ENCODE measurements at regions not wholly inside any gene's neighbourhood (a gene's known extent, or its start where the extent isn't known, plus 50 kb on each side); places are given as distances from the start of the nearest gene placed in this dataset.

GRCh38 chr3:157871248-157871647 is 235.0 kb downstream of the SHOX2 start:
- Histone ChIP-seq H3K36me3 (ENCODE audit: control insufficient read depth, insufficient read depth, low read length) (no peaks in the 10 kb centered on the region), H3K27me3 (ENCODE audit: control insufficient read depth, insufficient read depth, low read length) (no peaks in the 10 kb centered on the region), H3K4me3 (ENCODE audit: low read depth, low read length) (no peak overlapping the region)
- DNase-seq (ENCODE audit: low read depth), result no peak
- CTCF ChIA-PET, result interaction anchor here (0.6 to 0.8 kb wide), 2 partner anchors 11 to 49 kb away, joined by 3 to 7 read pairs; no protein-coding TSS in a partner anchor
- POLR2A ChIA-PET, result no interaction called here
- TF ChIP-seq CTCF (IDR thresholded peaks at IDR 0.05; ENCODE audit: insufficient read depth, low read depth, low read length), result no peak

GRCh38 chr3:157868946-157869345 is 237.3 kb downstream of the SHOX2 start:
- ChIA-PET POLR2A (no interaction called here), CTCF (no interaction called here)
- H3K36me3 ChIP-seq (ENCODE audit: control insufficient read depth, insufficient read depth, low read length), result no peaks in the 10 kb centered on the region
- no peak for DNase-seq (ENCODE audit: low read depth)
- H3K27me3 ChIP-seq (ENCODE audit: control insufficient read depth, insufficient read depth, low read length), result no peaks in the 10 kb centered on the region
- TF ChIP-seq CTCF (IDR thresholded peaks at IDR 0.05; ENCODE audit: insufficient read depth, low read depth, low read length), result no peak
- H3K4me3 ChIP-seq (ENCODE audit: low read depth, low read length), result no peak overlapping the region

GRCh38 chr3:157868196-157868595 is 238.0 kb downstream of the SHOX2 start:
- POLR2A ChIA-PET, result interaction anchor here (0.6 kb wide), 1 partner anchor 1908 kb away, joined by 9 read pairs; no protein-coding TSS in a partner anchor
- Histone ChIP-seq H3K4me3 (ENCODE audit: low read depth, low read length) (no peak overlapping the region), H3K36me3 (ENCODE audit: control insufficient read depth, insufficient read depth, low read length) (no peaks in the 10 kb centered on the region), H3K27me3 (ENCODE audit: control insufficient read depth, insufficient read depth, low read length) (no peaks in the 10 kb centered on the region)
- no peak for TF ChIP-seq CTCF (IDR thresholded peaks at IDR 0.05; ENCODE audit: insufficient read depth, low read depth, low read length)
- CTCF ChIA-PET, result no interaction called here
- peak; percentile 62 for DNase-seq (ENCODE audit: low read depth)

- Histone ChIP-seq H3K36me3 (ENCODE audit: control insufficient read depth, insufficient read depth, low read length) (no peaks in the 10 kb centered on the region), H3K4me3 (ENCODE audit: low read depth, low read length) (no peak overlapping the region), H3K27me3 (ENCODE audit: control insufficient read depth, insufficient read depth, low read length) (no peaks in the 10 kb centered on the region)
- ChIA-PET POLR2A (no interaction called here), CTCF (no interaction called here)
- peak; percentile 38 for TF ChIP-seq CTCF (IDR thresholded peaks at IDR 0.05; ENCODE audit: insufficient read depth, low read depth, low read length)
- no peak for DNase-seq (ENCODE audit: low read depth)
Observed at GRCh38 chr3:157865352-157866000, 240.7 kb downstream of the SHOX2 start.

GRCh38 chr3:157861076-157861765 is 245.0 kb downstream of the SHOX2 start:
- H3K27me3 ChIP-seq (ENCODE audit: control insufficient read depth, insufficient read depth, low read length), result no peaks in the 10 kb centered on the region
- no peak for TF ChIP-seq CTCF (IDR thresholded peaks at IDR 0.05; ENCODE audit: insufficient read depth, low read depth, low read length)
- no peak overlapping the region for H3K4me3 ChIP-seq (ENCODE audit: low read depth, low read length)
- POLR2A ChIA-PET, result no interaction called here
- no peaks in the 10 kb centered on the region for H3K36me3 ChIP-seq (ENCODE audit: control insufficient read depth, insufficient read depth, low read length)
- CTCF ChIA-PET, result no interaction called here
- no peak for DNase-seq (ENCODE audit: low read depth)
